ENCODE measurements at regions not wholly inside any gene's neighbourhood (a gene's known extent, or its start where the extent isn't known, plus 50 kb on each side); places are given as distances from the start of the nearest gene placed in this dataset.

DNA sequence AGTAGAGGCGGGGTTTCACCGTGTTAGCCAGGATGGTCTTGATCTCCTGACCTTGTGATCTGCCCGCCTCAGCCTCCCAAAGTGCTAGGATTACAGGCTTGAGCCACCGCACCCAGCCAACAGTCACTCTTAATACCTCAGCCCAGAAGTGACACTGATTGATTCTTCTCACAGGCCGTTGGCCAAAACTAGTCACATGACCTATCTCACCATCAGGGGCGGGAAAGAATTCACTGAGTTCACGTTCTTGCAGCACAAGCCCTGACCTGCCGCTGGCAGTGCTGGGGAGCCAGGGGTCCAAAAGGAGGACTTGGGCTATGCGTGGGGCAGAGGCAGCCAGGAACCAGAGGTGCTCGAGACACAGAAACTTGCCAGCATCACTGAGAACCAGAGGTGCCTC is 55.0 kb upstream of the CPLX2 start:
- intact Hi-C loops (cut with micrococcal nuclease), result no loop called here

DNA sequence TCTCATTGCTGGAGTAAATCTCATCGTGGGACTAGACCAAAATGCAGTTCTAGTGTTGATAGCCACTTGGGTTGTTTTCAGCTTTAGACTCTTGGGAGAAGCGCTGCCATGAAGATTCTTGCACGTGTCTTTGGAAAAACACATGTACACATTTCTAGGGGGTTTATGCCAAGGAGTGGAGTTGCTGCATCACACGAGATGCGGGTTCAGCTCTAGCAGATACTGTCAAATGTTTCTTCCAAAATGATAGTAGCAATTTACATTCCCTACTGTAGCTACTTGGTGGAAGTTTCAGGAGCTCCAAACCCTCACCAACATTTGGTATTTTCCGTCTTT is 52.3 kb upstream of the CPLX2 start:
- no peak for DNase-seq
- POLR2A ChIA-PET (ENCODE audit: partially characterized antibody), result no interaction called here
- Histone ChIP-seq H3K27me3 (ENCODE audit: insufficient read depth, low read length) (peaks cover 8% of the 10 kb centered on the region), H3K4me3 (ENCODE audit: low read length in 2 of 2) (no peak overlapping the region), H3K36me3 (ENCODE audit: insufficient read depth, low read length) (no peaks in the 10 kb centered on the region), H3K9me3 (ENCODE audit: control insufficient read depth in 1 of 2, low read length in 2 of 2) (no peaks in the 10 kb centered on the region), H3K4me1 (ENCODE audit: insufficient read depth, low read length) (no peaks in the 10 kb centered on the region), H3K27ac (ENCODE audit: low read depth, low read length) (no peak overlapping the region)
- no peak overlapping the region for H3K4me3 Mint-ChIP-seq
- no peak overlapping the region for H3K27ac Mint-ChIP-seq
- H3K36me3 Mint-ChIP-seq, result no peaks in the 10 kb centered on the region
- H3K9me3 Mint-ChIP-seq, result peaks cover 0 to 2% (median 0%) of the 10 kb centered on the region in 8 donors
- CTCF ChIA-PET (ENCODE audit: partially characterized antibody), result no interaction called here
- intact Hi-C loops (cut with micrococcal nuclease), result no loop called here
- peaks cover 0 to 6% (median 4%) of the 10 kb centered on the region in 4 donors for H3K4me1 Mint-ChIP-seq
- H3K27me3 Mint-ChIP-seq, result peaks cover 11 to 32% of the 10 kb centered on the region in 2 donors

More for the DNA sequence above, 55.0 kb upstream of the CPLX2 start:
- ChIA-PET POLR2A (ENCODE audit: partially characterized antibody) (no interaction called here), CTCF (ENCODE audit: partially characterized antibody) (no interaction called here)
- no peaks in the 10 kb centered on the region for H3K4me1 Mint-ChIP-seq
- H3K9me3 Mint-ChIP-seq, result peaks cover 0 to 2% (median 0%) of the 10 kb centered on the region in 8 donors
- Histone ChIP-seq H3K9me3 (ENCODE audit: control insufficient read depth in 1 of 2, low read length in 2 of 2) (no peaks in the 10 kb centered on the region), H3K4me3 (ENCODE audit: low read length in 2 of 2) (no peak overlapping the region), H3K36me3 (ENCODE audit: insufficient read depth, low read length) (no peaks in the 10 kb centered on the region), H3K27ac (ENCODE audit: low read depth, low read length) (no peak overlapping the region), H3K27me3 (ENCODE audit: insufficient read depth, low read length) (peaks cover 3% of the 10 kb centered on the region), H3K4me1 (ENCODE audit: insufficient read depth, low read length) (no peaks in the 10 kb centered on the region)
- DNase-seq, result no peak
- H3K4me3 Mint-ChIP-seq, result no peak overlapping the region
- H3K36me3 Mint-ChIP-seq, result no peaks in the 10 kb centered on the region
- H3K27me3 Mint-ChIP-seq, result peaks cover 5 to 18% of the 10 kb centered on the region in 2 donors
- H3K27ac Mint-ChIP-seq, result no peak overlapping the region

GRCh38 chr5:175820230-175820629 is 51.1 kb upstream of the CPLX2 start:
- H3K4me1 Mint-ChIP-seq, result peaks cover 0 to 6% (median 4%) of the 10 kb centered on the region in 4 donors
- Histone ChIP-seq H3K9me3 (ENCODE audit: control insufficient read depth in 1 of 2, low read length in 2 of 2) (no peaks in the 10 kb centered on the region), H3K36me3 (ENCODE audit: insufficient read depth, low read length) (no peaks in the 10 kb centered on the region), H3K27ac (ENCODE audit: low read depth, low read length) (no peak overlapping the region), H3K27me3 (ENCODE audit: insufficient read depth, low read length) (peaks cover 8% of the 10 kb centered on the region), H3K4me3 (ENCODE audit: low read length in 2 of 2) (no peak overlapping the region), H3K4me1 (ENCODE audit: insufficient read depth, low read length) (no peaks in the 10 kb centered on the region)
- no peak overlapping the region for H3K4me3 Mint-ChIP-seq
- H3K36me3 Mint-ChIP-seq, result no peaks in the 10 kb centered on the region
- CTCF ChIA-PET (ENCODE audit: partially characterized antibody), result no interaction called here
- POLR2A ChIA-PET (ENCODE audit: partially characterized antibody), result no interaction called here
- H3K27ac Mint-ChIP-seq, result no peak overlapping the region
- H3K9me3 Mint-ChIP-seq, result peaks cover 0 to 2% (median 0%) of the 10 kb centered on the region in 8 donors
- DNase-seq, result no peak
- H3K27me3 Mint-ChIP-seq, result peaks cover 11 to 34% of the 10 kb centered on the region in 2 donors
- intact Hi-C loops (cut with micrococcal nuclease), result no loop called here
